ENCODE measurements at regions not wholly inside any gene's neighbourhood (a gene's known extent, or its start where the extent isn't known, plus 50 kb on each side); places are given as distances from the start of the nearest gene placed in this dataset.

DNA sequence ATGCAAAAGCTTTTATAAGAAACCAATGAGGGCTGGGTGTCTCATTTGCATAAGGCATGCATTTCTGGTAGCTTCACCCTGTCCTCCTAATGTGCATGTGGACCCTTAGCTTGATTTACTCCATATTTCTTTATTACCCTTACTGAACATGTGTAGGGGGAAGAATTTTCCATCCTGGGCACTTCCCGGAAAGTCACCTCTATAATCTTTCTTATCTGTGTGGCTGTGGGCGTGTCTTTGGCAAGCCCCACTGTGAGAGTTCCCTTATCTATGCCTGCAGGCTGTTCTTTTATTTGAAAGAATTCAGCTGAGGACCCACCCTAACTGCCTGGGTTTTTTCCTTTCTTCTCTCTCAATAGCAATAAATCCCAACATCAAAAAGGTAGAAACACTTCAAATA lies 627.8 kb downstream of the DOK5 start:
- no peak for DNase-seq
- Histone ChIP-seq H3K27ac (no peak overlapping the region), H3K36me3 (no peaks in the 10 kb centered on the region), H3K9me3 (peaks cover 0 to 21% (median 2%) of the 10 kb centered on the region in 8 donors), H3K4me3 (no peak overlapping the region), H3K4me1 (no peaks in the 10 kb centered on the region), H3K27me3 (replicated peaks in 1 of 7) (no peaks in the 10 kb centered on the region)
- TF ChIP-seq POLR2A (IDR thresholded peaks at IDR 0.05) (no peak), CTCF (IDR thresholded peaks at IDR 0.05 in 8 of 11, conservative IDR thresholded peaks at IDR 0.05 in 3 of 11) (no peak), POLR2AphosphoS5 (IDR thresholded peaks at IDR 0.05) (no peak)
- WGBS, 5 donors: 37 to 62% (median 57%) methylated on average over 2 of the region's 2 CpGs
- intact Hi-C loops (cut with DNase I; ENCODE audit: low total_unique reads): no loop called here

DNA sequence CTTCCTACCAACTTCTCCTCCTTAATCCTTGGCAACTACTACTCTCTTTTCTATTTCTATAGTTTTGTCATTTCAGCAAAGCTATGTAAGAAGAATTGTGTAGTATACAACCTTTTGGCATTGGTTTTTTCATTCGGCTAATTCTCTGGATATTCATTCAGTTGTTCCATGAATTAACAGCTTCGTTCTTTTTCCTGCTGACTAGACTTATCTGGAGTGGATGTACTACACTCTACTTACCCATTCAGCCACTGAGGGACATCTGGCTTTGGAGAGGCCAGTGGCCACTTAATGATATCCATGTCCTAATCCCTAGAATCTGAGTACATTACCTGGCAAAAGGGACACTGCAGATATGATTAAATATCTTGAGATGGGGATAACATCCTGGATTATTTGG lies 623.9 kb downstream of the DOK5 start:
- Histone ChIP-seq H3K36me3 (no peaks in the 10 kb centered on the region), H3K27me3 (replicated peaks in 1 of 7) (no peaks in the 10 kb centered on the region), H3K27ac (no peak overlapping the region), H3K4me3 (no peak overlapping the region), H3K9me3 (peaks cover 0 to 7% (median 0%) of the 10 kb centered on the region in 8 donors), H3K4me1 (no peaks in the 10 kb centered on the region)
- intact Hi-C loops (cut with DNase I; ENCODE audit: low total_unique reads): no loop called here
- DNase-seq: no peak
- 81 to 91% (median 88%) methylated on average over 2 of the region's 2 CpGs for WGBS, 5 donors
- no peak for TF ChIP-seq POLR2A (IDR thresholded peaks at IDR 0.05)
- no peak for TF ChIP-seq CTCF (IDR thresholded peaks at IDR 0.05 in 8 of 11, conservative IDR thresholded peaks at IDR 0.05 in 3 of 11)
- no peak for TF ChIP-seq POLR2AphosphoS5 (IDR thresholded peaks at IDR 0.05)

GRCh38 chr20:55097621-55098020 lies 622.2 kb downstream of the DOK5 start:
- Histone ChIP-seq H3K27ac (no peak overlapping the region), H3K4me3 (no peak overlapping the region), H3K36me3 (no peaks in the 10 kb centered on the region), H3K9me3 (peaks cover 0 to 7% (median 0%) of the 10 kb centered on the region in 8 donors), H3K27me3 (replicated peaks in 1 of 7) (no peaks in the 10 kb centered on the region), H3K4me1 (no peaks in the 10 kb centered on the region)
- no peak for TF ChIP-seq CTCF (IDR thresholded peaks at IDR 0.05 in 8 of 11, conservative IDR thresholded peaks at IDR 0.05 in 3 of 11)
- no peak for TF ChIP-seq POLR2AphosphoS5 (IDR thresholded peaks at IDR 0.05)
- no peak for TF ChIP-seq POLR2A (IDR thresholded peaks at IDR 0.05)
- intact Hi-C loops (cut with DNase I; ENCODE audit: low total_unique reads): no loop called here
- DNase-seq: no peak

DNA sequence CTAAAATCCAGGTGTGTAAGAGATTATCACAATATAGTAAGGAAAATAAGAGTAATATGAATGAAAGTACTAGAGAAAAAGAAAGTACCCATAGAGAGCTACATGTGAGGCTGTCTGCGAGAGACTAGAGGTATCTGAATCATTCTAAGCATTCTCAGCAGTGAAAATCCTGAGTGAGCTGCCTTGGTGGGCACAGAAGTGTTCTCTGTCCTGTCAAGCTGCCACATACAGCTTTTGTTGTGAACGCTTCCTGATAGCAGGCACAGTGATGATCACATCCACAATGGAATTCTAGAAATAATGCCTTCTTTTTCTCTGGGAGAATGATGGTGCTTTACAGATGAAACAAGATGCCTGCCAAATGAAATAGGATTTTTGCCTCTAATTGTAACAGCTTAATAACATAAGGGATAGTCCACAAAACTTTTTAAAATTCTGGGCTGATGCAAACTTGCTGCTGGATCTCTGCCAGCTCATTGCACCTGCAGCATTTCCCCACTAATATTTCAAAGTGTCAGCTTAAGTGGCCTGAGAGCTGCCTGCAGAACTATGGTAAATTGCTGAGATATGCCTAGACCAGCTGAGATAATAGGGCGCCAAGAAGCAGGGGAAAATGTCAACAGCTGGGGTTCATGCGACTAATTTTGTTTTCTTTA lies 620.5 kb downstream of the DOK5 start:
- Histone ChIP-seq H3K9me3 (peaks cover 0 to 12% (median 0%) of the 10 kb centered on the region in 8 donors), H3K36me3 (no peaks in the 10 kb centered on the region), H3K4me1 (no peaks in the 10 kb centered on the region), H3K27ac (no peak overlapping the region), H3K4me3 (no peak overlapping the region), H3K27me3 (replicated peaks in 1 of 7) (no peaks in the 10 kb centered on the region)
- TF ChIP-seq POLR2A (IDR thresholded peaks at IDR 0.05): no peak
- TF ChIP-seq POLR2AphosphoS5 (IDR thresholded peaks at IDR 0.05): no peak
- no peak for TF ChIP-seq CTCF (IDR thresholded peaks at IDR 0.05 in 8 of 11, conservative IDR thresholded peaks at IDR 0.05 in 3 of 11)
- intact Hi-C loops (cut with DNase I; ENCODE audit: low total_unique reads): no loop called here
- DNase-seq: no peak
- 37 to 49% (median 41%) methylated on average over 4 of the region's 4 CpGs for WGBS, 5 donors

Measured in spleen (tissue), 11 donors.